HG03460 (cell line): ENCODE measurements at regions not wholly inside any gene's neighbourhood (a gene's known extent, or its start where the extent isn't known, plus 50 kb on each side); places are given as distances from the start of the nearest gene placed in this dataset.

Experiments
- ATAC-seq: cut with Tn5 transposase; IDR thresholded peaks from one replicate; pipeline ENCODE4 v1.9.1; 2021; ENCODE audit not compliant: unreplicated experiment

DNA sequence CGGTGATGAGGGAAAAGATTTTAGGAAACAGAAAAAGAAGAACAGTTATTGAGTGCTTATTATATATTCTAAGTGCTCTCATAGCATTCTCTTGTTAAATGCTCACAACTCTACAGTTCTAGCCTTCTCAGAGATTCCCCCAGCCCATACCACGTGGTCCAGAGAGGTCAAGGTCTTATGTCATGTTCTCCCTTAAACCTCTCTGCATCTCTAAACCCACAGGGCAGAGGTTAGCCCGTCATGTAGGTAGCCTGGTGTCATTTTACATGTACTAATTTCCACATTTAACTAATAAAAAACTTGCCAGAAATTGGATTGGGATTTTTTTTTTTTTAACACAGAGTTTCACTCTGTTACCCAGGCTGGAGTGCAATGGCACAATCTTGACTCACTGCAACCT lies 178.0 kb downstream of the CEMIP2 start:
- ATAC-seq: no peak

DNA sequence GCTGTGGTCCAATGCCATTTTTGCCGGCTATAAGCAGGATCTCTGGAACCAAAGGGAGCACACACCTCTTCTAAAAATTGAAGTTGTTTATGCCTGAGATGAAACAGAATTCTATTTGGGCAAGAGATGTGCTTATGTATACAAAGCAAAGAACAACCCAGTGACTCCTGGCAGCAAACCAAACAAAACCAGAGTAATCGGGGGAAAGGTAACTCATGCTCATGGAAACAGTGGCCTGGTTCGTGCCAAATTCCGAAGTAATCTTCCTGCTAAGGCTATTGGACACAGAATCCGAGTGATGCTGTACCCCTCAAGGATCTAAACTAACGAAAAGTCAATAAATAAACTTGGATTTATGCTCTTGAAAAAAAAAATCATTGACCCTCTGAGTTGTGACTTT lies 178.7 kb downstream of the CEMIP2 start:
- ATAC-seq: no peak

DNA sequence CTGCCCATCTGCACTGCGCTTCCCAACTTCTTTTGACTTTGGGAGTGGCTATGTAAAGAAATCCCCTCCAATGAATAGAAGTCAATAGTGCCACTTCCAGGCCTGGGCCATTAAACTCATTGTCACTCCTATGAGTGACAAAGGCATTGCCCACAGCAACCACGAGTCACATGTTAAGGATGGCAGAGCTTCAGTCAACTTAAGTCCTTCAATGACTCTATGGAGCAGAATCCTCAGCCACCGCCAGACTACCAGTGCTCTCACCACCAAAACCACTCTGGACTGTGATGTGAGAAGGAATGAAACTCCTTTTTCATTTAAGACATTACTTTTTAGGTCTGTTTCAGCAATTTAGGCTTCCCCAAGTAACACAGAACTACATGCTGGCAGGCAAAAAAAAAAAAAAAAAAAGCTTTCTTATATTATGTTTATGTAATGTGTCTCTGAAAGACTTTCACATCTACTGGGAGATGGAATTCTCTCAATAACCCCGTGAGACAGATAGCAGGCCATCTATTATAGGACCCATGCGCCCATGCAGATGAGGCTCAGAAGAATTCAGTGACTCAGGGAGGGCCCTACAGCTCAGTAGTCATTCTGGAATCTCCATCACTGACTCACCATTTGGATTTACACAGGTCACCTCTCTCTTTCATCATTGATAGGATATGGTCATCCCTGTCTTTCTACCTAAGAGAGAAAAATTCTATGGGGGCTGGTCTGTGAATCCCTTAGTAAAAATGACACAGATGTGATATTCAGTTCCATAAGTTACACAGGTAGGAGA lies 180.5 kb downstream of the CEMIP2 start:
- ATAC-seq: no peak

DNA sequence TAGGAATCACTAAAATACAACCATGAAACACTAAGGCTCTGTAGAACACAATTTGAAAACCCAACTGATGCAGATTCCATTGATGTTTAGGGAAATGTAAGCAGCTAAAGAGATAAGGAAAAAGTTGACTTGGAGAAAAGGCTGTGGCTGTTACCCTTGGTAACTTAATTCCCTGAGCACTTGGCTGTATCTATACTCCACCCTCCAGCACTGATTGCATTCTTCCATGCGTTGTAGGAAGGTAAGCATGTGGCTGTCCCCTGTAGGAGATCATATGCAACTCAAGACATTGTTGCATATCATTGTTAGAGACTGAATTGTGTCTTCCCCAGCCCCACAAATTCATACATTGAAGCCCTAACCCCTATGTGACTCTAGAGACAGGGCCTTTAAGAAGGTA lies 184.5 kb downstream of the CEMIP2 start:
- ATAC-seq: no peak

DNA sequence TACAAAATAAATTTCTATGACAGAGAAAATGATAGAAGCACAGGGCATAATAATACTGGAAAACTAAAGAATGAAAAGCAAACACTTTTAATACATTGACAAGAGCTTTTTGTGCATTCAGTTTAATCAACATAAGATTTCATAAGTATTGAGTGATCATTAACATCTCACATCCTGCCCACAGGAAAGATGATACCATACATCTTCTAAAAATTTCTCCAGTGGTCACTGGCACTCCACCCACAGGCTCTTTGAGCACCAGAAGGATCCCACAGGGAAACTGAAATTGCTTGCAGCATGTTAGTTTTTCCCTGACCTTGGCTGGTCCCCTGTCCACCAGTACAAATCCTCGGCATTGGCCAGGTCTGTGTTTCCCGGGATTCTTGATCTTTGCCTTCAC lies 186.0 kb downstream of the CEMIP2 start:
- no peak for ATAC-seq

DNA sequence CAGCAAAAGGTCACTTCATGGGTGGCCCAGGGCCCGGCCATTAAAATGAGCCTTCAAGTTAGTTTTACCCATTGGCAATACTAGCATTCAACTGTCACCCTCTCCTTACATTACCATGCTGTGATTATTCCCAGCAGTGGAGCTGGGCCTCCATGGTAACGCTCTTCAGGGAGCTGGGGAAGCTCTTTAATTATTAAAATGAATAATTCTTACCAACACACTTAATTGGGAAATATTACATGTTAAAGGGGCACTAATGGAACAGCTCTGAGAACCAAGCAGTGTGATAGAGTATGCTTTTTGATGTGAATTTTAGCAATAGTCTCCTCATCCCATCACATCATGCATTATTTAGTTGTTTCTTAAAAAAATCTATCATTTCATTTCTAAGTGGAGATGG lies 187.2 kb downstream of the CEMIP2 start:
- ATAC-seq: no peak

DNA sequence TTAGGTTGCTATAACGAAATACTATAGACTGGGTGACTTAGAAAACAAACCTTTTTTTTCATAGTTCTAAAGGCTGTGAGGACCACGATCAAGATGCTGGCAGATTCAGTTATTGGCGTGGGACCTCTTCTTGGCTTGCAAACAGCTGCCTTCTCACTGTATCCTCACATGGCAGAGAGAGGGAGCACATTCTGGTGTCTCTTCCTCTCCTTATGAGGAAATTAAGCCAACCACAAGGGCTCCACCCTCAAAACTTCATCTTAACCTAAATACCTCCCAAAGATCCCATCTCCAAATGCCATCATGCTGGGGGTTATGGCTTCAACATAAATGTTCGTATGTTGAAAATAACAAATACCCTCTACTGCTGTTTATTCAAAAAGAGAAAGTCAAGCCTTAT lies 197.1 kb downstream of the CEMIP2 start:
- ATAC-seq: no peak

DNA sequence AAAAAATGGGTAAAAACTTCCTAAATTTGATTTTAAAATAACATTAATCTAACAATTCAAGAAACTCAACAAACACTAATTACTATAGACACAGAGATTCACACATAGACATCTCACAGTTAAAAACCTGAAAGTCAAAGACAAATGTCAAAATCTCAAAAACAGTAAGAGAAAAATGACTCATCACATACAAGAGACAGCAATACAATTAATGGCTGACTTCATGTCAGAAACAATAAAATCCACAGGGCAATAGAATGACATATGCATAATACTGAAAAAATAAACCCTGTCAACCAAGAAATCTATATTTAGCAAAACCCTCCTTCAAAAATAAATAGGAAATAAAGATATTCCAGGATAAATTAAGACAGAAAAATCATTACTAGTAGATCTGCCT lies 200.4 kb downstream of the CEMIP2 start:
- ATAC-seq: no peak

DNA sequence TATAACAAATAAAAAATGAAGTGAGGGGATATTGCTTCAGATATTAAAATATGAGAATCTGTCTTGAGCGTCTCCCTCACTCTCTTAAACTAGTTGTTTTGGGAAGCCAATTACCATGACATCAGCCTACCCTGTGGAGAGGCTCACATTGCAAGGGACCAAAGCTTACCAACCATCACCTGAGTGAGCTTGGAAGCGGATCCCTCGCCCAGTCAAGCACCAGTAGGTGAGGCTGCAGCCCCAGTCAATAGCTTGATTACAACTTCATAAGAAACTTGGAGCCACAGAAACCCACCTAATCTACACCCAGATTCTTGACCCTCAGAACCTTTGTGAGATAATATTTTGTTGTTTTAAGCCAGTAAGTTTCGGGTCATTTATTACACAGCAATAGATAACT lies 206.2 kb downstream of the CEMIP2 start:
- no peak for ATAC-seq

DNA sequence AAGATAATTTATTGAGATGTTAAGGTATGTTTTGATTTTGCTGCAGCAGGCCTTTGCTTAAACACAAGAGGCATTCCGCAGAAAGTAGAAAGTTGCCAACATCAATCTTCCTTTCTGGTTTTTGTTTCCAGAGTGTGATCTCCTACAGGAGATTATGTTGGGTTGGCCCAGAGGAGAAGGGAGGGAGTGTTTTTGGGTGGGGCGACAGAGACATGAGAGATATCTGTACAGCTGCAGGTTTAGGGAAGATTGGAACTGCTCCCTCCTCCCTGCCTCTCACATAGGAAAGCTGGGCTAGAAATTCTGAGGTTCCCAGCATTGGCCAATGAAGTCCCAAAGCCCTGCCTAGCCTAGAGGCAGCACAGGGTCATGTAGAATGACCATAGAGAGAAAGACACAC lies 211.0 kb downstream of the CEMIP2 start:
- no peak for ATAC-seq

DNA sequence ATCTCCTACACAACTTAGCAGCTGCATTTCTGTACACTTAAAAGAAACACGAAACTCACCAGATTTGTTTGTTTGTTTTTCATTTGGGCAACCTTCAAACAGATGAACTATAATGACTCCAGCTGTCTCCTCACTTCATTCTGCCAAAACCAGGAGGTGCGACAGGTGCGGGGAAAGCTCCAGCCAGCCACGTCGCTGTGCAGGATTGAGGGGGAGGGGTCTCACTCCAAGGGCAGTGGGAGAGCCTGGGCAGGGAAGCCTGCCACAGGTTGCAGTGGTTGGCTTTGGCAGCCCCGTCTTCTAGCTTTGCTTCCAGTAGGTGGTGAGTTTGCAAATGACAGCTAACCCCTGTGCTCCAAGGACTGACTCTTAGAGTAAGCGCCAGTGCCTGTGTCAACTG lies 215.8 kb downstream of the CEMIP2 start:
- no peak for ATAC-seq

DNA sequence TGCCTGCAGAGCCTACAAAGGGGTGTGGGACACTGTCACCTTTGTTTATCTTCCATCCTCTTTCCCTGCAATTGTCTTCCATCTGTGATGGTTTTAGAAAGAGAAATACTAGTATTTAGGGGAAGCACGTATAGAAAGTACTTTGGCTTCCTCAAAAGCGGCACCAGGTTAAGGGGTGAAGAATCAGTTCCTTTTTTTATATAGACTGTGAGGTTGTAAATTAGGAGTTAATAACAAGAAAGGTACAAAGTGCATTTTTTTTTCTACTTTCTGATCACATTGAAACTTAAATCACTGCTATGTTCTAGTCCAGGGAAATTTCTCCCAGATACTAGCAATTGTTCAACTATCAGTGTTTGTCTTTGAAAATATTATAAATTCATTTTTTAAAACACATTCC lies 219.3 kb downstream of the CEMIP2 start:
- peak; percentile 95 for ATAC-seq

DNA sequence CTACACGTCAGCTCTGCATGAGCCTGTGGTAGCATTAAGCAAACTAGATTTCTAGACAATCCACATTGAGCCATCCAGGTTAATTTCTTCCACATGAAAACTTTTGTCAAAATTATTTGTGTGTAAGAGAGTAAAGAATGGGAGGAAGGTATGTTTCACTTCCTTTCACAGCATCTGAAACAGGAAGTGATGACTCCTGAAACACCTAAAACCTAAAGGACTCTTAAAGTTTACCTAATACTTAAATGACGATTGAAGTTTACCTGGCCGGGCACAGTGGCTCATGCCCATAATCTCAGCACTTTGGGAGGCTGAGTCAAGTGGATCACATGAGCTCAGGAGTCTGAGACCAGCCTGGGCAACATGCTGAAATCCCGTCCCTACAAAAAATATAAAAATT lies 223.8 kb downstream of the CEMIP2 start:
- no peak for ATAC-seq

DNA sequence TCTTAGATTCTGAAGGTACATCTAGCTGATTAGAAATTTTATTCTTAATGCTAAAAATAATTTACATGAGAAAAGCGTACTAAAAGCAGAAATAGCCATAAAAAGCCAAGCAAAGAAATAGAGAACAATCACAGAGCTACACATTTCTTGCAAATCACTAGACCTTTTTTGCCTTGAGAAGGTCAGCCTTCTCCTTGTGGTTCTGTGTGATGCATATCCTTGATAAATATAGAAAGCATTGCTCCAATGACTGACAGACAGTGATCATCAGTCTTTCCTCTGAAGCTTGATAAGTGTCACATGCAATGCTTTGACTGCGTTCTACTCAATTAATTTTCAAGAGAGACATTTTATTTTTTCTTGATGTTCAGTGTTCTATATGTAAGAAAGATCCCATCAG lies 226.9 kb downstream of the CEMIP2 start:
- ATAC-seq: no peak

DNA sequence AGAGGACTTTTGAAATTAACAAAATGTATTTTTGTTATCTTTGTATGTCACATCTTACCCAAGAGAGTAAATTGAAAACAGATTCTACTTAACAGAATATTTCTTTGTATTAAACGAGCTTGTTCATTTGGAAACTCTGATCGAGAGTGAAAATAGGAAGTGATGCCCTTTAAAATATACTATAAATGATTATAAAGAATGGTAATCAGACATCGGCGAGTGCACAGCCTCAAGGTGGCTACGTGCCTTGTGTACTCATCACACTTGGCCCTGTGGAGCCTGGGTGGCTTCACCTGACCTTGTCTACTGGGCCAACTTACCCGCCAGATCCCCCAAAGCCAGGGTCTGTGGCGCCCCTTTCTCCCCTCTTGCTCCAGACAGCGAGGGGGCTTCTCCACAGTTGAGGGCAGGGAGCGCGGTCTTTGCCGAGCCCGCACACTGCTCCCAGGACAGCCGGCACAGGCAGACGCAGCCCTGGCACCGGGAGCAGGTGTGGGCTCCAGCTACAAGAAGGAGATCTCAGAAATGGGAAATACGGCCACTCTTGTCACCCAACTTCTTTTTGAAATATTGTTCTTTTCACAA lies 243.2 kb downstream of the CEMIP2 start:
- ATAC-seq: no peak

DNA sequence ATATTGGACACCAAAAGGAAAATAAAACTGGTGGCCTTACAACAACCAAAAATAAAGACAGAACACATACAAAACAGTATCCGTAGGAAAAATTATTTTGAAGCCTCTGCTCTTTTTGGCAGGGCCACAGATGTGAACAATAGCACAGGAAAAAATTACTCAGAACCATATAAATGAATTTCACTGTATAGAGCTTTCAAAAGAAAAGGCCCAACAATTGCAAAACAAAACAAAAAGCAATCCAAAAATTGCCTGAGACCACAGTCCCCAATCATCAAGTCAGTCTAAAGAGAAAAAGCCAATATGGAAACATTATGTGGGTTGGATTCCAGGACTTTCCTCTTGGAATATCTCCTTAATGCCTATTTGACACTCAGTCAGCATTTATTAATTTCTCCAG lies 243.8 kb downstream of the CEMIP2 start:
- no peak for ATAC-seq

DNA sequence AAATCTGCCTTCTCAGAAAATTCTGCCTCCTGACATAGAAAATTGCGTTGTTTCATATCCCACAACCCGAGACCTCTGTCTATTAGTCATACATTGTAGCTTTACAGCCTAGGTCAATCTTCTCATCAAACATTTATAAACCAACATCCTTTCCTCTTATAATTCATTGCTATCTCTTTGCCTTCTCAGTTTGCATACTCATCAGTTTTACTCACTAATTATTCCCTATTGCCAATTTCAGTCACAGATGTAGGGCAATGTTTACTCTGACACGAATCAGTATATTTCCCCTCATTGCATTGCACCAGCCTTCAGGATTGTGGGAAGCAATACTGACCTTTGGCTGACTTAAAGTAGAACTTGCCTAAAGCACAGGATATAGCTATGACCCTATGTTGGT lies 247.2 kb downstream of the CEMIP2 start:
- ATAC-seq: no peak

DNA sequence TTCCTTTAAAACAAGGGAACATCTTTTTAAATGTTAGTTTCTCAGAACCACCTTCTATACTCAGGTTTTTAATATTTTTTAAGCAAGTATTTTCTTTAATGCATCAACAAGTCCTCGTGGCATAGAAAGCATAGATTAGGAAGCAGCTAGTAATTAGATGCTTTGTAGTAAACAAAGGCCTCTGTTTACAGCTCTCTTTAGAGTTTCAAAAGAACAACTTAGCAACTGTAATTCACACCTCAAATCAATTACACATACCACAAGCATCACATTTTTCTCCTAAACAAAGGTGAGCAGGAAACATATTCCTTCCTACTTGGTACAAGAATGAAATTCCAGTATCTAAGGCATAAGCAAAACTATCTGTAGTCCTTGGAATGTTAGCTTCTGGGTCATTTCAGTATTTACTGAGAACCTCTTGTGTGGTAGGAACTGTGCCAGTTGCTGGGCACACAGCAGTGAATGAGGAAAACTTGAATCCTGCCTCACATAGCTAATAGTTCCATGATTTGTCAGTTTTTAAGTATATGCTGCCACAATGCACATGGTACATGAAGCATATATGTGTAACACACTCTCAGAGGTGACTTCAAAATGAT lies 249.1 kb downstream of the CEMIP2 start:
- no peak for ATAC-seq

DNA sequence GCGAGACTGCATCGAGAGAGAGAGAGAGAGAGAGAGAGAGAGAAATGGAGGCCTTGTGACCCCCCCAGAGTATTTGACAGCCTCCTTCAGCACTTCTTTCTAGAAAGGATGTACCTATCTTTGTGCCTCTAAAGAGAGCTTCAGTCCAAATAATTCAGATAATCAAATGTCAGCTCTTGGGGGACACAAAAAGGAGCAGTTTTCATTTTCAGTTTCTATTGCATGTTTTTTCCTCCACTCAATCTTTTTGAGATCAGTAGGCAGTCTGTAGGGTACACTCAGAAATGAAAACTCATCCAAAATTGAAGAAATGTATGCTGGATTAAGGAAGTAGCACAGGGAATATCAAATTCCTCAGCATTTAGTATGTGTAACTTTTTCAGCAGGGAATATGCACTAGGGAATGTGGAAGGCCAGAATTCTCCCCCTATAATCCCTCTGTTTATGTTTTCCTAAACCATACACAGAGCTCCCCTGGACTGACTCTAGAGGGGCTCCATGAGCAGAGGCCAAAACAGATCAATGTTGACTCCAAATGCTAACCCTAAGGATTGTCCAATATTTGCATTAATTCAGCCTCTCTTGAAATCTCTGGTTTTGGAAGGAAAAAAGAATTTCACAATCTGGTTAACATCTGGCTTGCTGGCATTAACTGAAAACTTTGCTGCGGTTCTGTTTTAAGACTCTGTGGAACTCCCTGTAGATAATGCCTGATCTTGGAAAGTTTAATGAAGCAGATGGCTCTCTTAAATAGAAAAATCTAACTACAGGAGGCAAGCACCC lies 250.1 kb downstream of the CEMIP2 start:
- ATAC-seq: no peak

DNA sequence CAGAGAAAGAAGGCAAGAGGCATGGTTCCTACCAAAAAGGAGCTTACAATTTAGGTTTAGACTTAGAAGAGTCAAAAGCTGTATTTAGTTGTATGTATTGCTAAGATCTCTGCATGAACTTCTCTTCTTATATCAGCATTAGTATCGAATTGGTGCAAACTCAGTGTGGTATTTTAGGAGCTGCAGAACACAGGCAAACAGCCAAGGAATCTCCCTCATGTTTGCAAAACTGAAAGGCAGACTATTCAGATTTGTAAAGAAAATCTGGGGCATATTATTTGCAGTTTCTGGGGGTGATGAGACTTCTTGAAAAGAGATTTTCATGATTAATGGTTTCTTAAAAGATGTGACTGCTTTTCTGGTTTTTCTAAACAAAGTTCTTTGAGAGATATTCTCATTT lies 252.7 kb downstream of the CEMIP2 start:
- ATAC-seq: no peak

DNA sequence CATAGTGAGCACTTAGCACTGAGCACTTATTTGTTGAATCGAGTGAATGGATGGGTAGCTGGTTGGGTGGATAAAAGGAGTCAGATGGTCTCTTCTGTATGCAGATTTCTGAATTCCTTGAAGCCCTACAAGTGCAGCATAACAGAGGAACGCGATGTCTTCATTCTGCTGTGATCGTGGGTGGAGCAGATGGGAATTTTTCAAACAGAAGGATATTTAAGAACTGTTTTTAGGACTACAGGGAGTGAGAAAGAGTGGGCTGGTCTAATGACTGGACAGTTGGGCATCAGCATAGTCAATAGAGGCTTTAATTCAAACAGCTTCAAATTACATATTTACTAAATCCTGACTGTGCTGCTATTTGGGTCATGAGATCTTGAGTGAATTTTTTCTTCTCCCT lies 253.2 kb downstream of the CEMIP2 start:
- ATAC-seq: no peak
